ENCODE measurements at regions not wholly inside any gene's neighbourhood (a gene's known extent, or its start where the extent isn't known, plus 50 kb on each side); places are given as distances from the start of the nearest gene placed in this dataset.

DNA sequence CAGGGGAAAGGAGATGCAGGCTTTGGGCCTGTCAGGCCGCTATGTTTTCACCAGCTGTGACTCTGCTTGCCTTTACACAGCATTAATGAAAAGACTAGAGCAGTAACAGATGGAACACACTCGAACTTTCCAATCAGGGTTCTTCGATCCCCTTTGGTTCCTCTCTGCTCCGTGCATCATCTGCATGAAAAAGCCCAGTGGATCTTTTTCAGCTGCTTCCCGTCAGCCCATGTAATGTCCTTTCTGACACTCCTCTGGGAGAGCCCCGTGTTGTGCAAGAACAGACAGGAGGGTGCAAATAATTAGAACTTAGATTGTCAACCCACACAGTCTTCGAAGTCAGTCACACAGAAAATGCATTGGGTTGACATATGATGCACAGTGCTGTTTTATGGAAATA lies 448.9 kb upstream of the ZNF462 start:
- no peak for DNase-seq (ENCODE audit: low read depth)
- TF ChIP-seq, protein P1, sequence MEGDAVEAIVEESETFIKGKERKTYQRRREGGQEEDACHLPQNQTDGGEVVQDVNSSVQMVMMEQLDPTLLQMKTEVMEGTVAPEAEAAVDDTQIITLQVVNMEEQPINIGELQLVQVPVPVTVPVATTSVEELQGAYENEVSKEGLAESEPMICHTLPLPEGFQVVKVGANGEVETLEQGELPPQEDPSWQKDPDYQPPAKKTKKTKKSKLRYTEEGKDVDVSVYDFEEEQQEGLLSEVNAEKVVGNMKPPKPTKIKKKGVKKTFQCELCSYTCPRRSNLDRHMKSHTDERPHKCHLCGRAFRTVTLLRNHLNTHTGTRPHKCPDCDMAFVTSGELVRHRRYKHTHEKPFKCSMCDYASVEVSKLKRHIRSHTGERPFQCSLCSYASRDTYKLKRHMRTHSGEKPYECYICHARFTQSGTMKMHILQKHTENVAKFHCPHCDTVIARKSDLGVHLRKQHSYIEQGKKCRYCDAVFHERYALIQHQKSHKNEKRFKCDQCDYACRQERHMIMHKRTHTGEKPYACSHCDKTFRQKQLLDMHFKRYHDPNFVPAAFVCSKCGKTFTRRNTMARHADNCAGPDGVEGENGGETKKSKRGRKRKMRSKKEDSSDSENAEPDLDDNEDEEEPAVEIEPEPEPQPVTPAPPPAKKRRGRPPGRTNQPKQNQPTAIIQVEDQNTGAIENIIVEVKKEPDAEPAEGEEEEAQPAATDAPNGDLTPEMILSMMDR (IDR thresholded peaks at IDR 0.05; ENCODE audit: low read length, missing control alignments), result no peak
- H3K4me3 ChIP-seq (replicated peaks; ENCODE audit: low read depth, low read length), result no peak overlapping the region

DNA sequence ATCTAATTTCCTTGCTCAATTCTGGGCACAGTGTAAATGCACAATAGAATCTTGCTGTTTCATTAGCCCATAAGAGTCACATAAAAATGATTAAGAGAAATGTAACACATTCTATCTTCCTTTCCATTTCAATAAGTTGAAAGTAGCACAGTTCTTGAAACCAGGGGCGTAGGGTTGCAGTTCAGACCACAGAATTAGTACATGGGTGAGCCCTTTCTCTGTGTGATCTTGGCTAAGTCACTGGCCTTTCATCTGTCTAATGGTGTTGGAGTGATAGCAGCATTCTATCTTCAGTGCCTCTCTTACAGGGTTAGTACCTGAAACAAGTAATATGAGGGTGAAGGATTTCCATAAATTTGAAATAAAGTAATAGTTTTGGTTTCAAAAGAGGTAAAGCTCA lies 445.3 kb upstream of the ZNF462 start:
- TF ChIP-seq, protein P1 (IDR thresholded peaks at IDR 0.05; ENCODE audit: low read length, missing control alignments), result no peak

DNA sequence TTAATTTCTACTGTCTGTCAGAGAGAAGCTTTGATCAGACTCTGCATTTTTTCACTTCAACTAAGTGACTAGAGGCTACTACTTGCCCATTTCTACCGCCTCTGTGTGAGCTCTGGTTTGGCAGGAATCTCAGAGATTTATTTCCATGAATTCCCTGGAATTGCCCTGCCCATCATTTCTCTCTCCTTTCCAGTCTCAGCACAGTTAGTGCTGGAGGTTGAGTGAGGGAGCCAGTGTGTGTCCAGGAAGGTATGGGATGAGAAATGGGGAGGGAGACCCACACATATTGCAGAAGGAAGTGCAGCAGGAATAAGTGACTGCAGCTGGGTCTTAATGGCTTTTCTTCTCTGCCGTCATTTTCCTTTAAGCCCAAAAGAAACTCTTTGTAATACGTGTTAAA lies 443.1 kb upstream of the ZNF462 start:
- no peak overlapping the region for H3K4me3 ChIP-seq (replicated peaks; ENCODE audit: low read depth, low read length)
- no peak for DNase-seq (ENCODE audit: low read depth)
- TF ChIP-seq, protein P1 (IDR thresholded peaks at IDR 0.05; ENCODE audit: low read length, missing control alignments), result no peak

More for the DNA sequence above, 445.3 kb upstream of the ZNF462 start:
- no peak overlapping the region for H3K4me3 ChIP-seq (replicated peaks; ENCODE audit: low read depth, low read length)
- no peak for DNase-seq (ENCODE audit: low read depth)

DNA sequence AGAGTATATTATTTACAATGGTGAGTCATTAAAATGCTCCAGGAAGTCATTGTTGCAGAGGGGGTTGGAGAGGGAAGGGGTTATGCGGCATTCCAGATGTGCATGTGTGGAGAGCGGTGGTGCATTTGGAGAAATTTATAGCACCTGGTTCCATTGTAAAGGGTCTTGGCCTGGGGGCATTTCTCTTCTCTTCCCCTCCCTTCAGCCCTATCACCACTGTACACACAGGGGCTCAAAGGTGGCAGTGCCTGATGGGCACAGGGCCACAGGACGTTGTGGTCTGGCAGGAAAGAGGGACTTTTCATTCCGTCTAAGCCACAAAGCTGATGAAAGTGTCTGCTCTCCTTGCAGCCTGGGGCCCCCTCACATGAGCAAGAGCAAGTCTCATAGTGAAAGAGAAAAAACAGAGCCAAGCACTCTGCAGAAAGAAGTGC lies 442.4 kb upstream of the ZNF462 start:
- TF ChIP-seq, protein P1 (IDR thresholded peaks at IDR 0.05; ENCODE audit: low read length, missing control alignments), result no peak
- no peak for DNase-seq (ENCODE audit: low read depth)
- H3K4me3 ChIP-seq (replicated peaks; ENCODE audit: low read depth, low read length), result no peak overlapping the region

DNA sequence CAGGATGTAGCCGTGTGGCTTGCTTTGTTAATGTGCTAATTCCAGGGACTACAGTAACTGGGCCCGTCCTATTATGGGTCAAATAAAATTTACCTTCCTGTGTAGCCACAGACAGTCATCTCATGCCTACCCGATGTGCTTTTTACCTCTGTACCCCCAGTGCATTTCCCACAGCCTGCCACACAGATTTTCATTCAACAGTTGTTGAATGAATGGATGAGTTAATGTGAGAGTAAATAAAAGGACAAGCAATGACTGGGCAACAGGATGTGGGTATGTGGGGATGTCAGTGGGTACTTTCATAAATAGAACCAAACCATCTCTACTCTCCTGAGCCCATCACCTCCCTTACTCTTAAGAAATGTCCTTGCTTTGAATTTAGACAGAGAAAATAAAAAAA lies 441.2 kb upstream of the ZNF462 start:
- TF ChIP-seq, protein P1 (IDR thresholded peaks at IDR 0.05; ENCODE audit: low read length, missing control alignments), result no peak
- DNase-seq (ENCODE audit: low read depth), result no peak
- H3K4me3 ChIP-seq (replicated peaks; ENCODE audit: low read depth, low read length), result no peak overlapping the region

DNA sequence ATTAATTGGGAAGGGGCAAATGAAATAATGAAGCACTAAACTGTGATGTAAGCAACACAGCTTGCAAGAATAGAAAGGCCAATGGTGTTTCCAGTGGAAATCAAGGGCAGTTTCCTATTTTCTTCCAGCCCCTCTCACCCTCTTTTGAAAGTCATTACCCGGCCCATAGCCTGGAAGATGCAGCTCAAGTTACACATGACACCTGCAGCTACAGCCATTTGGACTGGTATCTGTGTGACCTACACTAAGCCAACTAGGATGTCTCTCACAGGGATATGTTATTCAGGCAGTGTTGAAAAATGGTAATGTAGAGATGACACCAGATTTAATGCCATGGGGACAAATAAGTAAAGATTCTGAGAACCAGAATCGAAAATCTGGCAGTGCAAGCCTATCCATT lies 439.4 kb upstream of the ZNF462 start:
- no peak for DNase-seq (ENCODE audit: low read depth)
- no peak overlapping the region for H3K4me3 ChIP-seq (replicated peaks; ENCODE audit: low read depth, low read length)
- TF ChIP-seq, protein P1 (IDR thresholded peaks at IDR 0.05; ENCODE audit: low read length, missing control alignments), result no peak

DNA sequence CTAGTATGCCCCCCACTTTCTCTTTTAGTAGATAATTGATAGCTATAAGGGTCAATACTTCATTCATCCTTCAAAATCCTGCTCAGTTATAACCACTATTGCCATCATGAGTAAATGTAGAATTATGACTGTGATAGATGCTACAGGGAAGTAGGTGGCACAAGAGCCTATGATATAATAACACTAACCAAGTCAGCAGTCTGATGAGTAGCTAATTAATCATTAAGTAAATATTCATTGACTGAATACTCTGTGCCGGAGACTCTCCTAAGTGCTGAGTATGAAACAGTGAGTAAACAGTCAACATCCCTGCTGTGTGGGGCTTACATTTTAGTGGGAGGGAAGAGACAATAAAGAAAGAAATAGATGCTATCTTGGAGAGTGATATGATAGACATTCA lies 430.3 kb upstream of the ZNF462 start:
- no peak for DNase-seq (ENCODE audit: low read depth)
- TF ChIP-seq, protein P1 (IDR thresholded peaks at IDR 0.05; ENCODE audit: low read length, missing control alignments), result no peak
- no peak overlapping the region for H3K4me3 ChIP-seq (replicated peaks; ENCODE audit: low read depth, low read length)

All from fibroblast of pulmonary artery (primary cell).